ENCODE measurements at regions not wholly inside any gene's neighbourhood (a gene's known extent, or its start where the extent isn't known, plus 50 kb on each side); places are given as distances from the start of the nearest gene placed in this dataset.

- no peak for TF ChIP-seq CTCF (IDR thresholded peaks at IDR 0.05; ENCODE audit: insufficient read depth, low read length, poor library complexity, severe bottlenecking)
- TF ChIP-seq EZH2phosphoT487 (conservative IDR thresholded peaks at IDR 0.05; ENCODE audit: low read length), result no peak
- Histone ChIP-seq H3K27me3 (ENCODE audit: low read length) (no peaks in the 10 kb centered on the region), H4K20me1 (ENCODE audit: low read depth, low read length) (no peaks in the 10 kb centered on the region)
Observed at GRCh38 chr17:71919896-71920295, 200.9 kb upstream of the SOX9 start.

GRCh38 chr17:71921796-71922195 lies 199.0 kb upstream of the SOX9 start:
- Histone ChIP-seq H3K27me3 (ENCODE audit: low read length) (no peaks in the 10 kb centered on the region), H3K79me2 (ENCODE audit: insufficient read depth, low read length) (no peaks in the 10 kb centered on the region), H2AFZ (ENCODE audit: low read depth, low read length, severe bottlenecking) (no peak overlapping the region), H3K9me2 (replicated peaks; ENCODE audit: insufficient read depth, low read length) (no peaks in the 10 kb centered on the region), H3K9me3 (ENCODE audit: insufficient read depth, low read length) (no peaks in the 10 kb centered on the region), H3K4me3 (ENCODE audit: insufficient read depth, low read length, poor library complexity, severe bottlenecking) (no peak overlapping the region), H4K20me1 (ENCODE audit: low read depth, low read length) (no peaks in the 10 kb centered on the region), H3K4me2 (ENCODE audit: low read depth, low read length, poor library complexity, severe bottlenecking) (no peak overlapping the region), H3K36me3 (ENCODE audit: low read length) (no peaks in the 10 kb centered on the region), H3K27ac (ENCODE audit: low read depth, low read length) (no peak overlapping the region), H3K9ac (ENCODE audit: low read length) (no peak overlapping the region), H3F3A (ENCODE audit: insufficient read depth) (no peaks in the 10 kb centered on the region)
- no peak for TF ChIP-seq CTCF (IDR thresholded peaks at IDR 0.05; ENCODE audit: insufficient read depth, low read length, poor library complexity, severe bottlenecking)
- TF ChIP-seq EZH2phosphoT487 (conservative IDR thresholded peaks at IDR 0.05; ENCODE audit: low read length), result no peak

More at GRCh38 chr17:71919896-71920295, 200.9 kb upstream of the SOX9 start:
- Histone ChIP-seq H3K9ac (ENCODE audit: low read length) (no peak overlapping the region), H3K9me2 (replicated peaks; ENCODE audit: insufficient read depth, low read length) (no peaks in the 10 kb centered on the region), H3K36me3 (ENCODE audit: low read length) (no peaks in the 10 kb centered on the region), H3K79me2 (ENCODE audit: insufficient read depth, low read length) (no peaks in the 10 kb centered on the region), H3K4me2 (ENCODE audit: low read depth, low read length, poor library complexity, severe bottlenecking) (no peak overlapping the region), H3K4me3 (ENCODE audit: insufficient read depth, low read length, poor library complexity, severe bottlenecking) (no peak overlapping the region), H3K9me3 (ENCODE audit: insufficient read depth, low read length) (no peaks in the 10 kb centered on the region), H3K27ac (ENCODE audit: low read depth, low read length) (no peak overlapping the region), H2AFZ (ENCODE audit: low read depth, low read length, severe bottlenecking) (no peak overlapping the region), H3F3A (ENCODE audit: insufficient read depth) (no peaks in the 10 kb centered on the region)

- H3K4me3 ChIP-seq (ENCODE audit: insufficient read depth, low read length, poor library complexity, severe bottlenecking), result no peak overlapping the region
- H3K4me2 ChIP-seq (ENCODE audit: low read depth, low read length, poor library complexity, severe bottlenecking), result no peak overlapping the region
- no peak overlapping the region for H3K27ac ChIP-seq (ENCODE audit: low read depth, low read length)
- H3K36me3 ChIP-seq (ENCODE audit: low read length), result no peaks in the 10 kb centered on the region
- H2AFZ ChIP-seq (ENCODE audit: low read depth, low read length, severe bottlenecking), result no peak overlapping the region
- H3K9ac ChIP-seq (ENCODE audit: low read length), result no peak overlapping the region
- H3F3A ChIP-seq (ENCODE audit: insufficient read depth), result no peaks in the 10 kb centered on the region
- no peaks in the 10 kb centered on the region for H3K9me2 ChIP-seq (replicated peaks; ENCODE audit: insufficient read depth, low read length)
- TF ChIP-seq CTCF (IDR thresholded peaks at IDR 0.05; ENCODE audit: insufficient read depth, low read length, poor library complexity, severe bottlenecking) (no peak), EZH2phosphoT487 (conservative IDR thresholded peaks at IDR 0.05; ENCODE audit: low read length) (no peak)
- H4K20me1 ChIP-seq (ENCODE audit: low read depth, low read length), result no peaks in the 10 kb centered on the region
- H3K27me3 ChIP-seq (ENCODE audit: low read length), result no peaks in the 10 kb centered on the region
- no peaks in the 10 kb centered on the region for H3K79me2 ChIP-seq (ENCODE audit: insufficient read depth, low read length)
- no peaks in the 10 kb centered on the region for H3K9me3 ChIP-seq (ENCODE audit: insufficient read depth, low read length)
Observed at GRCh38 chr17:71922439-71922838, 198.4 kb upstream of the SOX9 start.
